GM23248 (cell line): ENCODE measurements at regions not wholly inside any gene's neighbourhood (a gene's known extent, or its start where the extent isn't known, plus 50 kb on each side); places are given as distances from the start of the nearest gene placed in this dataset.

ENCODE experiments used
- EZH2 ChIP-seq: fragments of 200-600 bp; sonication (generic); IDR thresholded peaks from 2 replicates; pipeline ENCODE4 v1.6.1; 2018; ENCODE audit warnings: antibody characterized with exemption, mild to moderate bottlenecking; ENCODE audit not compliant: insufficient read depth, poor library complexity, severe bottlenecking
- EZH2phosphoT487 ChIP-seq: fragments of 200-600 bp; sonication (generic); IDR thresholded peaks from 2 replicates; pipeline ENCODE4 v1.6.1; 2018; ENCODE audit warnings: antibody characterized with exemption, moderate library complexity, mild to moderate bottlenecking, low read depth; ENCODE audit not compliant: insufficient read depth

- TF ChIP-seq EZH2 (no peak), EZH2phosphoT487 (no peak)
Observed at GRCh38 chr1:177429234-177429633, 258.5 kb downstream of the BRINP2 start.
